ENCODE measurements at regions not wholly inside any gene's neighbourhood (a gene's known extent, or its start where the extent isn't known, plus 50 kb on each side); places are given as distances from the start of the nearest gene placed in this dataset.

GRCh38 chr9:105128908-105129600, 115.4 kb upstream of the SLC44A1 start:
- ATAC-seq (ENCODE audit: low FRiP score) (no peak), DNase-seq (ENCODE audit: low spot score) (no peak)
- no peak for TF ChIP-seq CTCF (IDR thresholded peaks at IDR 0.05)

DNA sequence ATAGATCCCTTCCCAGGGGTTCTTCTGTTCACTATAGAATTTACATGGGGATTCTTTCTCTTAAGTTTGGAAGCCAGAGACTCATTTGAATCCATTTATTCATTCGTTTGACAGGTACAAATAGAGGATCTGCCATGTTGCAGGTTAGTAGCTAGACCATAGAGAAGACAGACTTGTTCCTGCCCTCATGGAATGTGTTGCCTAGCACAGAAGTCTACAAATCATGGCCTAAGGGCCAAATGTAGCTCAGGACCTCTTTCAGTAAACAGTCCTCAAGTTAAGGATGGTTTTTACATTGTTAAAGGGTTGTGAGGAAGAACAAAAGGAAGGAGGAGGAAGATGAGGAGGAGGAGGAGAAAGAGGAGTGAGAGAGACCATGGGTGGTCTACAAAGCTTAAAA, 114.7 kb upstream of the SLC44A1 start:
- TF ChIP-seq CTCF (IDR thresholded peaks at IDR 0.05): no peak
- ATAC-seq (ENCODE audit: low FRiP score): no peak
- DNase-seq (ENCODE audit: low spot score): no peak

- TF ChIP-seq CTCF (IDR thresholded peaks at IDR 0.05): no peak
- no peak for DNase-seq (ENCODE audit: low spot score)
- no peak for ATAC-seq (ENCODE audit: low FRiP score)
Observed at GRCh38 chr9:105131981-105132380, 112.5 kb upstream of the SLC44A1 start.

DNA sequence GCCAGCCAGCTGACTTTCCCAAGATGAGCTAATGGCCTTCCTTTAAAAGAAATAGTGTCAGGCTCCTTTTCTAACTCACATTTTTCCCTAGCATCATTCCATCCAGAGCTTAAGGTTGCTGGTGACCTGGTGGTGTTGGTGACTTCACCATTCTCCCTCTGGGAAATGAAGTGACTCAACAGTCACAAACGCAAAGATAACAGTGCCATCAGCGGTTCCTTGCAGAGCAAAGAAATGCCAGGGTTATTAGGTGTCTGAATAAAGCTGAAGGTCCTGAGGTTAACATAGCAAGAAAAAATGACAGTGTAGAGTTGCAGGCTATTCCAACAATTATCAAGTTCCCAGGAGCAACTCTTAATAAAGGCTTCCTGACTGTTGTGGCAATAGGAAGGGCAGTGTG, 111.8 kb upstream of the SLC44A1 start:
- no peak for DNase-seq (ENCODE audit: low spot score)

GRCh38 chr9:105138306-105138801, 106.1 kb upstream of the SLC44A1 start:
- ATAC-seq (ENCODE audit: low FRiP score) (no peak), DNase-seq (ENCODE audit: low spot score) (no peak)
- no peak for TF ChIP-seq CTCF (IDR thresholded peaks at IDR 0.05)

More for the DNA sequence above, 111.8 kb upstream of the SLC44A1 start:
- no peak for ATAC-seq (ENCODE audit: low FRiP score)
- TF ChIP-seq CTCF (IDR thresholded peaks at IDR 0.05): no peak

- ATAC-seq (ENCODE audit: low FRiP score) (peak; percentile 43), DNase-seq (ENCODE audit: low spot score) (no peak)
- no peak for TF ChIP-seq CTCF (IDR thresholded peaks at IDR 0.05)
Observed at GRCh38 chr9:105141146-105141975, 103.1 kb upstream of the SLC44A1 start.

DNA sequence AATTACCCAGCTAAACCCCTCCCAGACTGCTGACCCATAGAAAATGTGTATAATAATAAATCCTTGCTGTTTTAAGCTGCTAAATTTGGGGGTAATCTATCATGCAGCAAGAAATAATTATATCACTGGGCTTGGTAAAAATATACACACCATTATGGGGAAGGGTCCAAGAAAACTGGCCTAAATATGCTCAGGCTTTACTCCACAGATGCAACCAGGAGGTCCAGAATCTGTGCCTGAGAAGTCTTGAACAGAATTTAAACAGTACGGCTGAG, 102.5 kb upstream of the SLC44A1 start:
- ATAC-seq (ENCODE audit: low FRiP score): no peak
- no peak for TF ChIP-seq CTCF (IDR thresholded peaks at IDR 0.05)
- no peak for DNase-seq (ENCODE audit: low spot score)
